Coronary artery (tissue), 2 donors: ENCODE measurements at regions not wholly inside any gene's neighbourhood (a gene's known extent, or its start where the extent isn't known, plus 50 kb on each side); places are given as distances from the start of the nearest gene placed in this dataset.

Experiments
- DNase-seq: peaks from one replicate; pipeline ENCODE4 v3.0.0-alpha.2; 2017; ENCODE audit warnings: low spot score
- H3K27ac ChIP-seq, 2 donors: fragments of 200-600 bp; sonication (generic); one replicate each; pipeline ENCODE4 v1.5.1; 2016 to 2019
- H3K4me3 ChIP-seq: fragments of 200-600 bp; sonication (generic); 2 replicates; pipeline ENCODE4 v1.5.1; 2016; ENCODE audit warnings: mild to moderate bottlenecking, moderate library complexity
- CTCF ChIP-seq: fragments of 200-600 bp; sonication (generic); IDR thresholded peaks from one replicate; pipeline ENCODE4 v1.5.1; 2019; ENCODE audit warnings: antibody characterized with exemption

- H3K4me3 ChIP-seq: no peak overlapping the region
- H3K27ac ChIP-seq: no peak overlapping the region
- DNase-seq: no peak
- no peak for TF ChIP-seq CTCF
Measured at GRCh38 chr6:20279051-20279450, 66.8 kb upstream of the MBOAT1 start.

DNA sequence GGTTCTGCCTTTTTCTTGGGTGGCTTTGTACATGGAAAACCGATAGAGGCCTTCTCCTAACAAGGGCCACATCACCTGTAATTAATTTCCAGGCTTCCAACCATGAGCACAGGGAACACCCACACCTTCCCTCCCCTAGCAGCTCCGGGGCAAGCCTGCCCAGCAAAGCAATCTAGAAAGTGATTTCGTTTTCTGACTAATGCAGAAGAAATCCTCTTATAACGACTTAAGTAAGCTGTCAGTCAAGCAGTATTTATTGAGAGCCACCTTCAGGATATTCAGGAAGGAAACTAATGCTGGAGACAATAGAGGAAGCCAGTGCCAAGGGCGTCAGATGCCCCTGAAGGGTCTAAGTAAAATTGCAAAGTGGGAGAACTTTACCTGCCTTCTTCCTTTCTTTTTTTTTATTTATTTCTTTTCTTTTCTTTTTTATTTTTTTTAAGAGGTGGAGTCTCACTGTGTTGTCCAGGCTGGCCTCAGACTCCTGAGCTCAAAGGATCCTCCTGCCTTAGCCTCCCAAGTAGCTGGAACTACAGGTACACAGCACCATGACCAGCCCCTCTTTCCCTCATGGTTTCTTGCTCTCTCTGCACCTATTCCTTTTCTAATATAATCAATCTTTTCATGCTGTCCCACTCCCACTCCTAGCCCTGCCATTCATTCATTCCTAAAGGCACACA lies 67.5 kb upstream of the MBOAT1 start:
- TF ChIP-seq CTCF: no peak
- no peak for DNase-seq

DNA sequence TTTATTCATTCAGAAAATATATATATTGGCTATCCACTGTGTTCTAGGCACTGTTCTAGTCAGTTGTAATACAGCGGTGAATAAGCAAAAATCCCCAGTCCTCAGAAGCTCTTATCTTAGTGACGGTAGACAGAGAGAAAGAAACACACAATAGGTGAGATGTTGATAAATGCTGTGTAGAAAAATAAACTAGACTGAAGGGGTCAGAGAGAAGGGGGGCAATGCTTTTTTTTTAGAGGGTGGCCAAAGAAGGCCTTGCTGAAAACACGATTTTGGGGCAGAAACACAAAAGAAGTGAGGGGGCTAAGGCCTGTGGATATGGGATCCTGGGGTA lies 68.0 kb upstream of the MBOAT1 start:
- DNase-seq: no peak
- Histone ChIP-seq H3K4me3 (no peak overlapping the region), H3K27ac (no peak overlapping the region)
- TF ChIP-seq CTCF: no peak

More for the DNA sequence above, 67.5 kb upstream of the MBOAT1 start:
- no peak overlapping the region for H3K27ac ChIP-seq
- no peak overlapping the region for H3K4me3 ChIP-seq

DNA sequence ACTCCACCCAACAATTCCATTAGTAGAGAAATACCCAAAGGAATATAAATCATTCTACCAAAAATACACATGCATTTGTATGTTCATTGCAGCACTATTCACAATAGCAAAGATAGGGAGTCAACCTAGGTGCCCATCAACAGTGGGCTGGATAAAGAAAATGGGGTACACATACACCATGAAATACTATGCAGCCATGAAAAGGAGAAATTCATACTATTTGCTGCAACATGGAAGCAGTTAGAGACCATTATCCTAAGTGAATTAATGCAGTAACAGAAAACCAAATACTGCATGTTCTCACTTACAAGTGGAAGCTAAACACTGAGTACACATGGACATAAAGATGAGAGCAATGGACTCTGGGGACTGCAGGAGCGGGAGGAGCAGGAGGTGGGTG lies 72.4 kb upstream of the MBOAT1 start:
- Histone ChIP-seq H3K4me3 (no peak overlapping the region), H3K27ac (no peak overlapping the region)
- TF ChIP-seq CTCF: no peak
- no peak for DNase-seq

DNA sequence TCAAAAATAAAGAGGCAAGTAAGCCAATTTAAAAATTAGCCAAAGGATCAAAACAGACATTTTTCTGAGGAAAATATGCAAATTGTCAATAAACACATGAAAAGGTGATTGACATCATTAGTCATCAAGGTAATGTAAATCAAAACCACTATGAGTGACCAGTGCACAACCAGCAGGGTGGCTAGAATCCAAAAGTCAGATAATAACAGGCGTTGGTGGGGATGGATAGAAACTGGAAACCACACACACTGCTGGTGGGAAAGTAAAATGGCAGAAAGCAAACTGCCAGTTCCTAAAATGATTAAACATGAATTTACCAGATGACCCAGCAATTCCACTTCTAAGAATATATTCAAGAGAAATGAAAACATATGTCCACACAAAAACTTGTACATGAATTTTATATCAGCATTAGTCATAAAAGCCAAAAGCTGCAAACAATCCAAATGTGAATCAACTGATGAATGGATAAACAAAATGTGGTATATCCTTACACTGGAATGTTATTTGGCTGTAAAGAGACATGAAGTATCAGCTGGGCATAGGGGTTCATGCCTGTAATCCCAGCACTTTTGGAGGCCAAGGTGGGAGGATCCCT lies 74.8 kb upstream of the MBOAT1 start:
- TF ChIP-seq CTCF: no peak
- DNase-seq: no peak
- H3K27ac ChIP-seq: no peak overlapping the region
- no peak overlapping the region for H3K4me3 ChIP-seq

GRCh38 chr6:20291764-20292580 lies 79.7 kb upstream of the MBOAT1 start:
- no peak overlapping the region for H3K27ac ChIP-seq

More at GRCh38 chr6:20291764-20292580, 79.7 kb upstream of the MBOAT1 start:
- no peak overlapping the region for H3K4me3 ChIP-seq
- peak; percentile 78 for TF ChIP-seq CTCF
- DNase-seq: peak; percentile 76
